ENCODE measurements at regions not wholly inside any gene's neighbourhood (a gene's known extent, or its start where the extent isn't known, plus 50 kb on each side); places are given as distances from the start of the nearest gene placed in this dataset.

GRCh38 chr5:167934551-167934971 lies 356.9 kb upstream of the WWC1 start:
- Histone ChIP-seq H3K4me3 (no peak overlapping the region), H3K9me3 (replicated peaks in 1 of 3) (no peaks in the 10 kb centered on the region), H3K27ac (no peak overlapping the region), H3K36me3 (replicated peaks in 1 of 2) (no peaks in the 10 kb centered on the region), H3K4me1 (replicated peaks in 1 of 2) (no peaks in the 10 kb centered on the region), H3K27me3 (no peaks in the 10 kb centered on the region)
- intact Hi-C loops (cut with DNase I), result no loop called here
- DNase-seq, result no peak
- no peak for TF ChIP-seq POLR2A (IDR thresholded peaks at IDR 0.05)
- WGBS, 4 donors, result 69 to 75% (median 73%) methylated on average over 10 to 15 of the region's 15 CpGs

DNA sequence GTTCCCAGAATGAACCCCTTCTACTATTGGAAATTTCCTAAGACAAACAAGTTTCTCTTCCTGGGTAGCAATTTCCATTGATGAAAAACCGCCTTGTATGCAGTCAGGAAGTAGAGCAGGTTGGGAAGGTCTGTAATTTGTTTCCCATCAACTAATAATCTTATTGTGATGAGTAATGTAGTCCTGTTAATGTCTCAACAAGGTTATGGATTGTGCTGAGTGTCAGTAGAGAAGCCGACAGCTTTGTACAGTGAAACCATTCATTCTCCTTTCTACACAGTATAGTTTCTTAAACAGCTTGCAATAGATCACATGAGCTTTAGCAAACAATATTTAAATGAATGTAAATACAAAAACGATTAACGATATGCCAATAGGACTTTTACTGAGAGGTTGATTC lies 355.4 kb upstream of the WWC1 start:
- no peaks in the 10 kb centered on the region for H3K27me3 ChIP-seq
- H3K4me3 ChIP-seq, result no peak overlapping the region
- H3K4me1 ChIP-seq (replicated peaks in 1 of 2), result no peaks in the 10 kb centered on the region
- no peaks in the 10 kb centered on the region for H3K36me3 ChIP-seq (replicated peaks in 1 of 2)
- DNase-seq, result no peak
- H3K9me3 ChIP-seq (replicated peaks in 1 of 3), result no peaks in the 10 kb centered on the region
- WGBS, 4 donors, result 65 to 74% (median 70%) methylated on average over 4 of the region's 4 CpGs
- intact Hi-C loops (cut with DNase I), result no loop called here
- no peak for TF ChIP-seq POLR2A (IDR thresholded peaks at IDR 0.05)
- TF ChIP-seq CTCF (IDR thresholded peaks at IDR 0.05), result no peak
- no peak overlapping the region for H3K27ac ChIP-seq

DNA sequence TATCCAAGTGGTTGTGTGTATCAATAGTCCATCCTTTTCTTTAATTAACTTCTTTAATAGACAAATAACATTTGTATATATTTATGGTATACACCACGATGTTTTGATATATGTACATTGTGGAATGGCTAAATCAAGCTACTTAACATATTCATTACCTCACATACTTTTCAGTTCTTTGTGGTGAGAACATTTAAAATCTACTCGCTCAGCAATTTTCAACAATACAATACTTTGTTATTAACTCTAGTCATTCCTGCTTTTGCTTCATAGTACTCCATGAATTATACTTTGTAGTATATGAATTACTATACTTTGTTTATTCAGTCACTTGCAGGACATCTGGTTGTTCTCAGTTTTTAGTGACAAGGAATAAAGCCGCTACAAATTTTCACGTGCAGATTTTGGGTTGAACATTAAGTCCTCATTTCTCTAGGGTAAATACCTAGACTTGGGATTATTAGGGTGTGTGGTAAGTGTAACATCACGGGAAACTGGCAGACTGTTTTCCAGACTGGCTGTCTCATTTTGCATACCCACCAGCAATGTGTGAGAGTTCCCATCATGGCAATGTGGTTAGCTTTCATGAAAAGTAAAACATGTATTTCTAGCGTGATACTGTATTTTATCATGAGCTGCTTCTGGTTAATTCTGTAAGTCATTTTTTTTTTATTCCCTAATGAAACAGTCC lies 354.4 kb upstream of the WWC1 start:
- Histone ChIP-seq H3K36me3 (replicated peaks in 1 of 2) (no peaks in the 10 kb centered on the region), H3K27me3 (no peaks in the 10 kb centered on the region), H3K4me3 (no peak overlapping the region), H3K4me1 (replicated peaks in 1 of 2) (no peaks in the 10 kb centered on the region), H3K9me3 (replicated peaks in 1 of 3) (no peaks in the 10 kb centered on the region), H3K27ac (no peak overlapping the region)
- WGBS, 4 donors, result 67 to 73% (median 68%) methylated on average over 6 of the region's 6 CpGs
- intact Hi-C loops (cut with DNase I), result no loop called here
- no peak for DNase-seq
- TF ChIP-seq CTCF (IDR thresholded peaks at IDR 0.05) (no peak), POLR2A (IDR thresholded peaks at IDR 0.05) (no peak)

- Histone ChIP-seq H3K36me3 (replicated peaks in 1 of 2) (no peaks in the 10 kb centered on the region), H3K27ac (no peak overlapping the region), H3K4me1 (replicated peaks in 1 of 2) (no peaks in the 10 kb centered on the region), H3K9me3 (replicated peaks in 1 of 3) (no peaks in the 10 kb centered on the region), H3K4me3 (no peak overlapping the region), H3K27me3 (no peaks in the 10 kb centered on the region)
- WGBS, 4 donors, result 59 to 69% (median 66%) methylated on average over 8 of the region's 8 CpGs
- DNase-seq, result no peak
- no peak for TF ChIP-seq POLR2A (IDR thresholded peaks at IDR 0.05)
- TF ChIP-seq CTCF (IDR thresholded peaks at IDR 0.05), result no peak
- intact Hi-C loops (cut with DNase I), result no loop called here
Measured at GRCh38 chr5:167937635-167937998, 353.8 kb upstream of the WWC1 start.

DNA sequence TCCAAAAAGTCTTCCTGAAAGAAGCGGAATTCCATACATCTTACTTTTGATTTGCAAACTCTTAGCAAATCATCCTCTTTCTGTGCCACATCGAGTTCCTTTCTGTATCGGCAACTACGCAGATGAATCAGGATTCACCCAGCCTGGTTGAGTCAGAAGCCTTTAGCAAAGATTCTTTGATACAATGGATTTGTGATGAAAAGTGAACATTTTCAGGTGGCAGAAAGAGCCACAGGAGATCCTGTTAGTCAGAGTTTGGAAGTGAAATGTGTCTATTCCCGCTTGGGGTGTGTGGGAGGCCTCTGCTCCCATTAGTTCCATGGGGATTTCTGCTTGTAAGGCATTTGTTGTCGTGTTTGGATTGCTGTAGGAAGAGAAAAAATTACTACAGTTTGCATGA lies 351.8 kb upstream of the WWC1 start:
- Histone ChIP-seq H3K27ac (no peak overlapping the region), H3K4me1 (replicated peaks in 1 of 2) (no peaks in the 10 kb centered on the region), H3K4me3 (no peak overlapping the region), H3K27me3 (no peaks in the 10 kb centered on the region), H3K9me3 (replicated peaks in 1 of 3) (no peaks in the 10 kb centered on the region), H3K36me3 (replicated peaks in 1 of 2) (no peaks in the 10 kb centered on the region)
- no peak for TF ChIP-seq POLR2A (IDR thresholded peaks at IDR 0.05)
- intact Hi-C loops (cut with DNase I), result no loop called here
- WGBS, 4 donors, result 72 to 79% (median 76%) methylated on average over 6 of the region's 6 CpGs
- no peak for DNase-seq
